Colonic mucosa (tissue), 4 donors: ENCODE measurements at regions not wholly inside any gene's neighbourhood (a gene's known extent, or its start where the extent isn't known, plus 50 kb on each side); places are given as distances from the start of the nearest gene placed in this dataset.

Experiments used
- DNase-seq: peaks from one replicate; pipeline ENCODE4 v3.0.0-alpha.2; 2020
- H3K27ac ChIP-seq: fragments of 200-600 bp; one replicate; pipeline ENCODE4 v1.8.0; 2021
- H3K27me3 ChIP-seq: fragments of 200-600 bp; one replicate; pipeline ENCODE4 v1.8.0; 2021
- H3K36me3 ChIP-seq: fragments of 200-600 bp; one replicate; pipeline ENCODE4 v1.8.0; 2021
- H3K4me1 ChIP-seq: fragments of 200-600 bp; one replicate; pipeline ENCODE4 v1.8.0; 2021; ENCODE audit warnings: mild to moderate bottlenecking
- H3K4me3 ChIP-seq: fragments of 200-600 bp; one replicate; pipeline ENCODE4 v1.8.0; 2021
- H3K9ac ChIP-seq, 2 donors: one replicate each; pipeline ENCODE4 v1.7.0; 2013; ENCODE audit warnings: control low read depth in 2 of 2, low read depth in 2 of 2, low read length in 2 of 2
- H3K9me3 ChIP-seq: fragments of 200-600 bp; one replicate; pipeline ENCODE4 v1.8.0; 2021
- intact Hi-C: fragments of 100-400 bp; cut with DNase I; formaldehyde crosslinking; loops from one replicate; pipeline ENCODE4 v1.14.1; 2022
- TF ChIP-seq, protein P1 (sequence below): fragments of 200-600 bp; IDR thresholded peaks from one replicate; pipeline ENCODE4 v1.8.0; 2022; ENCODE audit warnings: antibody characterized with exemption, mild to moderate bottlenecking
- donor health status: healthy.
- donor health status: DM: no; HTN: no; CAD: no.
- donor health status: DM: no; HTN: no; CAD: no.

- H3K27me3 ChIP-seq: no peaks in the 10 kb centered on the region
These were observed 679.8 kb upstream of the NECTIN3 start for GRCh38 chr3:110391640-110392395.

GRCh38 chr3:110393941-110394340 is 677.7 kb upstream of the NECTIN3 start:
- no peak overlapping the region for H3K9ac ChIP-seq
- no peak for DNase-seq
- no peaks in the 10 kb centered on the region for H3K36me3 ChIP-seq
- TF ChIP-seq, protein P1, sequence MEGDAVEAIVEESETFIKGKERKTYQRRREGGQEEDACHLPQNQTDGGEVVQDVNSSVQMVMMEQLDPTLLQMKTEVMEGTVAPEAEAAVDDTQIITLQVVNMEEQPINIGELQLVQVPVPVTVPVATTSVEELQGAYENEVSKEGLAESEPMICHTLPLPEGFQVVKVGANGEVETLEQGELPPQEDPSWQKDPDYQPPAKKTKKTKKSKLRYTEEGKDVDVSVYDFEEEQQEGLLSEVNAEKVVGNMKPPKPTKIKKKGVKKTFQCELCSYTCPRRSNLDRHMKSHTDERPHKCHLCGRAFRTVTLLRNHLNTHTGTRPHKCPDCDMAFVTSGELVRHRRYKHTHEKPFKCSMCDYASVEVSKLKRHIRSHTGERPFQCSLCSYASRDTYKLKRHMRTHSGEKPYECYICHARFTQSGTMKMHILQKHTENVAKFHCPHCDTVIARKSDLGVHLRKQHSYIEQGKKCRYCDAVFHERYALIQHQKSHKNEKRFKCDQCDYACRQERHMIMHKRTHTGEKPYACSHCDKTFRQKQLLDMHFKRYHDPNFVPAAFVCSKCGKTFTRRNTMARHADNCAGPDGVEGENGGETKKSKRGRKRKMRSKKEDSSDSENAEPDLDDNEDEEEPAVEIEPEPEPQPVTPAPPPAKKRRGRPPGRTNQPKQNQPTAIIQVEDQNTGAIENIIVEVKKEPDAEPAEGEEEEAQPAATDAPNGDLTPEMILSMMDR: no peak
- no peaks in the 10 kb centered on the region for H3K4me1 ChIP-seq
- no peak overlapping the region for H3K4me3 ChIP-seq
- no peaks in the 10 kb centered on the region for H3K9me3 ChIP-seq
- H3K27ac ChIP-seq: no peak overlapping the region
- H3K27me3 ChIP-seq: no peaks in the 10 kb centered on the region
- intact Hi-C loops: no loop called here

More at GRCh38 chr3:110391640-110392395, 679.8 kb upstream of the NECTIN3 start:
- no peak for DNase-seq
- Histone ChIP-seq H3K9me3 (no peaks in the 10 kb centered on the region), H3K36me3 (no peaks in the 10 kb centered on the region), H3K27ac (no peak overlapping the region), H3K4me3 (no peak overlapping the region), H3K9ac (no peak overlapping the region), H3K4me1 (no peaks in the 10 kb centered on the region)
- intact Hi-C loops: no loop called here
- TF ChIP-seq, protein P1: no peak

- H3K27me3 ChIP-seq: no peaks in the 10 kb centered on the region
- H3K27ac ChIP-seq: no peak overlapping the region
- TF ChIP-seq, protein P1: no peak
- H3K9ac ChIP-seq: no peak overlapping the region
- no peak overlapping the region for H3K4me3 ChIP-seq
- no peaks in the 10 kb centered on the region for H3K9me3 ChIP-seq
- DNase-seq: no peak
- no peaks in the 10 kb centered on the region for H3K4me1 ChIP-seq
- no peaks in the 10 kb centered on the region for H3K36me3 ChIP-seq
- intact Hi-C loops: no loop called here
These were observed 674.5 kb upstream of the NECTIN3 start for GRCh38 chr3:110397115-110397514.

- Histone ChIP-seq H3K4me3 (no peak overlapping the region), H3K27me3 (no peaks in the 10 kb centered on the region), H3K36me3 (no peaks in the 10 kb centered on the region), H3K4me1 (no peaks in the 10 kb centered on the region), H3K9ac (no peak overlapping the region), H3K27ac (no peak overlapping the region), H3K9me3 (no peaks in the 10 kb centered on the region)
- DNase-seq: no peak
- TF ChIP-seq, protein P1: no peak
- intact Hi-C loops: no loop called here
These were observed 671.3 kb upstream of the NECTIN3 start for GRCh38 chr3:110400315-110400714.

- TF ChIP-seq, protein P1: no peak
- intact Hi-C loops: no loop called here
- no peaks in the 10 kb centered on the region for H3K4me1 ChIP-seq
- H3K27me3 ChIP-seq: no peaks in the 10 kb centered on the region
- no peak overlapping the region for H3K9ac ChIP-seq
- H3K36me3 ChIP-seq: no peaks in the 10 kb centered on the region
- H3K27ac ChIP-seq: no peak overlapping the region
- H3K9me3 ChIP-seq: no peaks in the 10 kb centered on the region
- DNase-seq: no peak
- no peak overlapping the region for H3K4me3 ChIP-seq
These were observed 665.6 kb upstream of the NECTIN3 start for GRCh38 chr3:110405830-110406585.
